C1 segment of cervical spinal cord (tissue), 14 donors: ENCODE measurements at regions not wholly inside any gene's neighbourhood (a gene's known extent, or its start where the extent isn't known, plus 50 kb on each side); places are given as distances from the start of the nearest gene placed in this dataset.

Experiments used
- DNase-seq, 14 donors: peaks; one replicate each; lab custom pipeline; 2025; lab: John Stamatoyannopoulos, UW

DNA sequence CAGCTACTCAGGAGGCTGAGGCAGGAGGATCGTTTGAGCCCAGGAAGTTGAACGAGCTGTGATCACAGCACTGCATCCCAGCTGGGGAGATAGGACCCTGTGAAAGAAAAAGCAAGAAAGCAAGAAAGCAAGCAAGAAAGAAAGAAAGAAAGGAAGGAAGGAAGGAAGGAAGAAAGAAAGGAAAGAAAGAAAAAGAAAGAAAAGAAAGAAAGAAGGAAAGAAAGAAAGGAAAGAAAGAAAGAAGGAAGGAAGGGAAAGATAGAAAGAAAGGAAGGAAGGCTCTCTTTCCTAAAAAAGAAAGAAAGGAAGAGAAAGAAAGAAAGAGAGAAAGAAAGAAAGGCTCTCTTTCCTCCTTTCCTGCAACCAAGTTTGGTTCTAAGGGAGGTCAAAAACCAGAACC lies 380.3 kb downstream of the PCNX1 start:
- no peak for DNase-seq

DNA sequence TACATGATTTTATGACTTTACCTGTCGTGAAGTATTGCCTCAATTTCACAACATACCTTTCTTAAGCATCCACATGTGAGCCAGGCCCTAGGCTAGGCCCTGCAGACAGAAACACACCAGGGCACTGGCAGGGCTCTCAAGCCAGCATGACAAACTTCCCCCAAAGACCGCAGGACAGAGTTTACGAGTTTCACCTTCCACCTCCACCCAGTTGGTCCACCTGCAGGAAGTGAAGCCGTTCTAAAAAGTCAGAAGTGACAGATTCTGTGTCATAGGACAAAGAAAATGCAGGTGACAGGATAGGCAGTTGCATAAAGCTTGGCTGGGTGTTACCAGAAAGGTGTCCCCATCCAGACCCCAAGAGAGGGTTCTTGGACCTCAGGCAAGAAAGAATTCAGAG lies 382.3 kb downstream of the PCNX1 start:
- DNase-seq = no peak

DNA sequence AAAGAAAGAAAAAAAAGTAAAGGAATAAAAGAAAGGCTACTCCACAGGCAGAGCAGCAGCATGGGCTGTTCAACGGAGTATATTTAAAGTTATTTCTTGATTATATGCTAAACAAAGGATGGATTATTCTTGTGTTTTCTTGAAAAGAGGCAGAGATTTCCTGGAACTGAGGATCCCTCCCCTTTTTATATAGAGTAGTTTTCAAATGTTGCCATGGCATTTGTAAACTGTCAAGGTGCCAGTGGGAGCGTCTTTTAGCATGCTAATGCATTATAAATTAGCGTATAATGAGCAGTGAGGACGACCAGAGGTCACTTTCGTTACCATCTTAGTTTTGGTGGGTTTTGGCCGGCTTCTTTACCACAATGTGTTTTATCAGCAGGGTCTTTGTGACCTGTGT lies 383.0 kb downstream of the PCNX1 start:
- DNase-seq = no peak

- DNase-seq = peak in 3 of 14 donors; percentile 3 to 42 (median 4)
Measured at GRCh38 chr14:71290960-71291466, 383.8 kb downstream of the PCNX1 start.

- no peak for DNase-seq
Measured at GRCh38 chr14:71296184-71296583, 388.9 kb downstream of the PCNX1 start.

DNA sequence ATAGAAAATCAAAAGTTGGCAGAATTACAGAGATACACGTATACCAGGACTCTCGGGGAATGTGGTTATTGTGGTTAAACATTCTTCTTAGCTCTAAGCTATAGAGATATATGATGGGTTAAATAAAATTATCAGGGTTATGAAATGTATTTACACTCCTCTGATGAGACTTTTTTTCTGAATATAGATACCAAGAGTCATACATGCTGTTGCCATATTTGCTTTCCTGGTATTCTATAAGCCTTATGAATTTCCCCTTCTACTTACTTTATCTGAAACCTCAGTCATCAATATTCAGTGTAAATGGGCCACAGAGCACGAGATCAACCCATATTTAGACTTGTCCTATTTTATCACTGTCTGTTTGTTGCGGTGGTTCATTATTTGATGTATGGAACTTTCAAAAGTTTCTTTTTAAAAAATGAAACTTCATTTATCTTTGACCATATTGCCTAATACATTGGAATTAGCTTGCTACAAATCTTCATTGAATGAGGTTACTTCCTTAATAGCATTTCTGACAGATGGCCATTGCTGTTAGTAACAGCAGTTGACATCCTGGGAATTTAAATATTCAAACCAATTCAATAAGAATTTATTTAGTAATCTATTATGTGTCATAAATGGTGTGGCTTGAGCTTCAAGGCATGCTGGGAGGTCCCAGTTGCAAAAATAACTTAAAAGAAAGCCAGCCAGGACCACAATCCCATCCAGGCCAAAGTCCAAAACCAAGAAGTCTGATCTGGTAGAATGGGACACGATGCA lies 393.5 kb downstream of the PCNX1 start:
- DNase-seq = no peak

DNA sequence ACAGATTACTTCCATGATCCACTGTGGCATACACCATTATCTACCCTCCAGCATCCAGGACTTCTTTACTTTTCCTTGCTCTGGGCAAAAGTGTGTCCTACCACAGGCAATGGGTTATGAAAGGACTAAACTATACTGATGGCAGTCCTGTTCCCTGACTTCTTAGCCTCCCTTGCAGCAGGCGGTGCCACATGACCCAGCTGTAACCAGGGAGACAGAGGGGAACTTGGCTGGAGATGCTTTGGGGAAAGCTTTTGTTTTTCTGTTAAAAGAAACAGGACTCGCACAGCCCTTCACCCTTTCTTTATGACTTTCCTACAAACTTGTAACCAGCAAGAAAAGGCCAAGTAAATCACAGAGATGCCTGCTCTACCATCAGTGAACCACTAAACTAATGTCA lies 394.4 kb downstream of the PCNX1 start:
- DNase-seq = no peak

GRCh38 chr14:71304690-71305089 lies 397.4 kb downstream of the PCNX1 start:
- DNase-seq = no peak

DNA sequence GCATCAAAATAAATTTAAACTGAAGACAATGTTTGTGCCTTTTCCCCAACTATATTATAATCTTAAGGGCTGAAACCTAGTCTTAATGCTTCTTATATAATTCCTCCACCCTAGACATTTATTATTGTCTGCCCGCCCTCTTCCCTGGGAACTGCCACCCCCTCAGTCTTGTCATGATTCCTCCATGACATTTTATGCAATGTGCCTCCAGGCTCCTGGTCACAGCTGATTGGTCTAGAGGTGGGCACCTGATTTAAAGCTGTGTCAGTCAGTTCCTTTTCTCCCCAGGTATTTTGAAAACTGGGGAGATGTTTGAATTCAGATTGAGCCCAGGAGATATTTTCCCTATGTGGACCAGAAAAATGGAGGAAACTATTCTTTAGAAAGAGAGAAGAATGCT lies 401.4 kb downstream of the PCNX1 start:
- no peak for DNase-seq

- DNase-seq = no peak
Measured at GRCh38 chr14:71309756-71310155, 402.5 kb downstream of the PCNX1 start.

DNA sequence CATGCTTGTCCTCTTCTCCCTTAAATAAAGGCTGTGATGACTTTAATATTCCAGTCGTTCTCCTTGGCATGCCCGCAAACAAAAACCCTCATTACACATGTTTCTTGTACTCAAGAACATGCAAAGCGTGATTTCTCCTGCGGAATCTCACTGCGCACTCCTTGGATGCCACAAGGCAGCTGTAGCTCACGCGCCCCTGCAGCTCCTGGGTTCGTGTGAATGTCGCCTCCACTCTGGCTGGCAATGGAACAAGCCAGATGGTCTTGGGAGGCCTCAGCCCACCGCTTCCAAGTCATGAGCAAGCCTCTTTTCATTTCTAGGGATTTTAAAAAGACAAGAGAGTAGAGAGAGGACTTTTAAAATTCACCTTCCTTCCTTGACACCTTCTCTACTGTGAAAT lies 403.8 kb downstream of the PCNX1 start:
- no peak for DNase-seq

DNA sequence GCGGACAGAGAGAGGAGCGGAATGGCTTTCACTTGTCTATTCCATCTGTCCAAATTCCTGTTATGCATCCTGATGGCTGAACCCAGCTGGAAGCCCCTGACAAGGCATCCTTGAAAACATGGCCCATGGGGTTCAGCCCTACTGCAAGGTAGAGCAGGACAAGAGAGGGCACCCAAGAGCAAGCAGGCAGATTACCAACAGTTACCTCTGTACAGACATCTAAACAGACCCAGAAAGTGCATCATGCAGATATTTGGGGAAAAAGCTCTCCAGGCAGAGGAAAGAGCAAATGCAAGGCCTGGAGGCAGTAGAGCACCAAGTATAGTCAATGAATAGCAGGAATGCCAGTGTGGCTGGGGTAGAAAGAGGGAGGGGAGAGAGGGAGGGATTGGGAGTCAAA lies 407.5 kb downstream of the PCNX1 start:
- DNase-seq = no peak

DNA sequence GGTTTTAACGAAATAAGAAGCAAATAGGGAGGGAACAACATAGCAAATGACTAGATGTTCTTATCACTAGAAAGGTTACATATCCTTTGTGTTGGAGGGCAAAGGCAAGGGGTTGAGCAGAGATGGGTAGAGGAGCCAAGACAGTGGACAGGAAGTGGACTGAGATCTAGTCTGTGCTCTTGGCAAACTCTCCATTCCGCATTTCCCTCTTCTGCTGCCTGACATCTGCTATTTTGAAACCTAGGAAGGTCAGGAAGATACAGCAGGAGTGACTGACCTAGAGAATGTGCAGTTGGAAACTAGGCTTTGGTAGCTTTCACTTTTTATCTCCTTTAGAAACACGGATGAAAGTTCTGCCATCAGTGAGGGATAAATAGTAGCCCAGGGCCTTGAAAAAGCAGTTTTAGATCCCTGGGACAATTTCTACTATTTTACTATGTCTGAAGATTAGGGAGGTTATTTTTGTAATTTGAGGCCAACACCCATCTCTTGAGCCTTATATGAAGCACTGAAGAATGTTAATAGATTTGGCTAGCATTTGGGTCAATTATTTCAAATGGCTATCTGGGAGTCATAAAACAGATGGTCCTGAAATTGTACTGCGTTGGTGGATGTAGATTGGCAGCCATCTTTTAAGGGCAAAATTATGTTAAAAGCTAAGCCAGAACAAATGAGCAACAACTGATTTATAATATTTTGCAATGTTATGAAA lies 410.3 kb downstream of the PCNX1 start:
- DNase-seq = peak in 1 of 14 donors; percentile 3

GRCh38 chr14:71318097-71318459 lies 410.8 kb downstream of the PCNX1 start:
- no peak for DNase-seq

DNA sequence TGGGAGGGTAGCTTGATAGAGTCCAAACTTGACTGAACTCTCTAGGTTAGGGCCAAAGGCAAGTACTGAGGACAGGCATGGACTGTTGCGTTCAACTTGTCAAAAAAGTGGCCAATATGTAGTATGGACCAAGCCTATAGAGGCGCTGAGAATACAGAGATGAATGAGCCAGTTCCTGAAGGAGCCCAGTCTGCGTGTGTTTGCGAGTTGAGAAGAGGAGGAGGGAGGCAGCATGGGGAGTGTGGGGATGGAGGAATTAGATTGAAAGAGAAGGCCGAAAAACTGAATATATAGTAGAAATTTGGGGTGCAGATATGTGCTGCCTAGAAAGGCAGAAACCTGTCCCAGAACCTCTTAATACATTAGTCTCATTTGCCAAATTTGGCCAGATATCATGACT lies 412.4 kb downstream of the PCNX1 start:
- peak in 1 of 14 donors; percentile 55 for DNase-seq

DNA sequence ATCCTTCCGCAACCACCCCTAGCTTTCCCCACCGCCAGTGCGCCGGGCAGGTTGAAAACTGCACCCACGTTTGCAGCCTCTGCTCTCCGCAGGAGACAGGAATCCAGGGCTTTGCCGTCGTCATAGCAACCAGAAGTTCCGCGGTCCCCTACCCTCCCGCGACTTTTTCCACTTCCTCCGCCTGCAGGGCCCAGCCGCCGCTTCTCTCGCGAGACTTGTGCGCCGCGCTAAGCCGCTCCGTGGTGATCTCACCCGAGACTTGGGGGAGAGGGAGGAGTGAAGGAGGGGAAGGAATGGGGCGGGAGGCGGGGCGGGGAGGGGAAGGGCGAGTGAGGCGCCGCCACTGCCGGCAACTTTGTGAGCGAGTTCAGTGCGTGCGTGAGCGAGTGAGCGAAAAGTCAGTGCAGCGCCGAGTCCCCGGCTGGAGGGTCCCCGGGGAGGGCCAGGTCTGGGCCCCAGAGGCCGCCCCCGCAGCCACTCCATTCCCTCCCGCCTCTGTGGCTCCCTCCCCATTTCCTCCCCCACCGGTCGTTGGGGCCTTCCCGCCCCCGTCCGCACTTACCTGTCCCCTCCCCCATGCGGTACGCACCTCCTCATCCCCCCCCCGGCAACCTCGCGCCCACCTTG lies 413.0 kb downstream of the PCNX1 start, which contains the start of gene SIPA1L1:
Gene SIPA1L1, plus strand, starts transcription at position 370 of the 627 bp plus-strand sequence.
- DNase-seq = peak; percentile 58 to 97 (median 92)

- DNase-seq = peak in 13 of 14 donors; percentile 25 to 79 (median 66)
Measured at GRCh38 chr14:71320734-71321573, 413.7 kb downstream of the PCNX1 start.

DNA sequence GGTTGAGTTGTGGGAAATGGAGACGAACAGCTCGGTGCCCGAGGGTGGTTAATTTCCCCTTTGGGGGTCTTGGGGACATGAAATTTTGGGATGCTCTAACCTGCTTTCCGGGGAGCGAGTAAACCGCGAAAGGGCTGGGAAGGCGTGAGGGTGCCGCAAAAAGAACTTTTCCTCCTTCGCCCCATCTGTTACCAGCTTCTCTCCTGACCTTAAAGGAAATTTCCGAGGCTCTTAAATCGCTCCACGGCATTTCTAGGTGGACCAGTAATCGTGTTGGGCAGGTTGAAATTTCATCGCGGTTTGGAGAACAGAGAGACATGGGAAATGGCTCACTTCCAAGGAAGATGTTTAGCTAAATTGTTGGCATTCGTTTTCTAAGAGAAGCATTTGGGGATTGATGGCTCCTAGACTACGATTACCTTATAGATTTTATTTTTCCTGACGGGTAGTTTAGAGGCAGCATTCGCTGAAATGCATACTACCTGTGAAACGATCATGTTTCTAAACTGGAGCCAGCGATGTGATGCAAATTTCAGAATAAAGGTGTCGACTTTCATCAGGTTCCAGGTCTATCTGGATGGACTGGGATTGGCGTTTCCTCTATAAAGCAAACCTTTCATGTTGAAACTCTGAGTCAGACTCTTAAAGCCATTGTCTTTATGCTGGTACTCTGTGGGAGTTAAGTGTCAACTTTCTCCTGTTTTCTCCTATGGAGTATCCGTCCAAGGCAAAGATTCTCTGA lies 414.5 kb downstream of the PCNX1 start:
- DNase-seq = peak in 4 of 14 donors; percentile 29 to 65 (median 38)

DNA sequence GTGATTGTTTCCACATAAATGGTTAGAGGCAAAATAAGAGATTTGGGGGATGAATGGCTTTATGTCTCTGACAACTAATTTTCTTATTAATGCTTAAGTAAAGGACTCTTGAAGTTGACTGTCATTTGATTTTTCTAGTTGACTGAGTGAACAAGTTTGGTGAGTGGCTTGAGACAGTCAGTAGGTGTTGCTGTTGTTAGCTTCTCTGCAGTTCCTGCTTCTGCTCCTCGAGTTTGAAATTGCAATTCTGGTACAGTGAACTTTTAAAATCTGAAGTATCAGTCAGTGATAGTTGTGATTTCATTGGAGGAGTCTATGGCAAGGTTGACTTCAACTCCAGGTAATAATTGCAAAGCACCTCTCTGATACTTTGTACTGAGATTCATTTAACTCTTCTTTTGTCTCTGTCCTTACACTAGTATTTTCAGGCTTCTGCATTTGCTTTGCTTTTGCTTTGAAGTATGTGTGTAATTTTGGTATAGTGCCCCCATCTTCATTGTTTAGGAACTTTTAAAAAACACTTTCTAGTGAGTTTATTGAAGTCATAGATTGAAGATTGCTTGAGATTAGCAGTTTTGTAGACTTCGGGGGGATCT lies 415.5 kb downstream of the PCNX1 start:
- DNase-seq = peak in 1 of 14 donors; percentile 38

DNA sequence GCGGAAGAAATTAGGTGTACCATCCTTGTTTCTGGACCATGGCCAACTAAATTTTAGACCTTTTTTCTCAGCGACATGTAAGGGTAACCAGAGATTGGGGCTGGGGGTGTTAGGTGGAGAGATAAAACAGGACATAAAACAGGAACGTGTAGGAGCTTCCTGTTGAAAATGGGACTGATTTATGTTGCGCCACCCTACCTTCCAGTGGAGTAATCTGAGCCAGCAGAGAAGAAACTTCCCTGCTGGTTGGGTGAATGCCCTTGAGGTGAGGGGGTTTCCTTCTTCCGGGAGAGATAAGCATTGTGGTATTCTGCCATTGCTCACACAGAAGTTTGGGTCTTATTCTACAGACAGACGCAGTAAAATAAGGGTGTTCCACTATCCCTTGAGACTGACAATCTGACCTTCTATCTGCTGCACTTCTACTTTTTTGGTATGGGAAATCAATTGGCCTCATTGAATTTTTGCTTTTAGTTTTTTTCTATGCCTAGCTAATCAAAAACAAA lies 417.6 kb downstream of the PCNX1 start:
- no peak for DNase-seq
